HL-60 (cell line): ENCODE measurements at regions not wholly inside any gene's neighbourhood (a gene's known extent, or its start where the extent isn't known, plus 50 kb on each side); places are given as distances from the start of the nearest gene placed in this dataset.

Source experiments
- CTCF ChIP-seq: IDR thresholded peaks from one replicate; pipeline ENCODE4 v1.5.1; 2011; ENCODE audit warnings: low read length, control low read depth, inconsistent platforms; ENCODE audit not compliant: insufficient read depth
- POLR2AphosphoS5 ChIP-seq: IDR thresholded peaks from 2 replicates; pipeline ENCODE4 v1.6.1; 2012; ENCODE audit warnings: low read depth
- TF ChIP-seq, protein P1 (sequence below): IDR thresholded peaks from 2 replicates; pipeline ENCODE4 v1.6.1; 2012; ENCODE audit warnings: low read depth; ENCODE audit not compliant: insufficient replicate concordance

DNA sequence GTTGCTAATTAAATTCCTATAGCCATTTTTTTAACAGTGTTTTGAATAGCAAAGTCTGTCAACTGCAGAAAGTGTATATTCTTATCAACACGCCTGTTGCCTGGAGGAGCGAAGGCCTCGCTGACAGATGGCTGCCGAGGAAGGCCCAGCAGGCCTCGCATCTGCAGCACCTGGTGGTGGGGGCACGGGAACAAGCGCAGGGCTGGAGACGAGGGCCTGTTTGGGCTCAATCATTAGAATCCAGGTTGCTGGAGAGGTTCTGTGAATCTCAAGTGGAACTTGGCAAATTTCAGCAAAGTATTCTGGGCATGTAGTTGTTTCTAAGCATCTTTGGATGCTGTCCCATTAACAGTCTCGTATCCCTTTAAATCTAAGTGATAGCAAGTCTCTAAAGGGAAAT lies 66.1 kb upstream of the FAM204A start:
- TF ChIP-seq CTCF = no peak
- TF ChIP-seq, protein P1, sequence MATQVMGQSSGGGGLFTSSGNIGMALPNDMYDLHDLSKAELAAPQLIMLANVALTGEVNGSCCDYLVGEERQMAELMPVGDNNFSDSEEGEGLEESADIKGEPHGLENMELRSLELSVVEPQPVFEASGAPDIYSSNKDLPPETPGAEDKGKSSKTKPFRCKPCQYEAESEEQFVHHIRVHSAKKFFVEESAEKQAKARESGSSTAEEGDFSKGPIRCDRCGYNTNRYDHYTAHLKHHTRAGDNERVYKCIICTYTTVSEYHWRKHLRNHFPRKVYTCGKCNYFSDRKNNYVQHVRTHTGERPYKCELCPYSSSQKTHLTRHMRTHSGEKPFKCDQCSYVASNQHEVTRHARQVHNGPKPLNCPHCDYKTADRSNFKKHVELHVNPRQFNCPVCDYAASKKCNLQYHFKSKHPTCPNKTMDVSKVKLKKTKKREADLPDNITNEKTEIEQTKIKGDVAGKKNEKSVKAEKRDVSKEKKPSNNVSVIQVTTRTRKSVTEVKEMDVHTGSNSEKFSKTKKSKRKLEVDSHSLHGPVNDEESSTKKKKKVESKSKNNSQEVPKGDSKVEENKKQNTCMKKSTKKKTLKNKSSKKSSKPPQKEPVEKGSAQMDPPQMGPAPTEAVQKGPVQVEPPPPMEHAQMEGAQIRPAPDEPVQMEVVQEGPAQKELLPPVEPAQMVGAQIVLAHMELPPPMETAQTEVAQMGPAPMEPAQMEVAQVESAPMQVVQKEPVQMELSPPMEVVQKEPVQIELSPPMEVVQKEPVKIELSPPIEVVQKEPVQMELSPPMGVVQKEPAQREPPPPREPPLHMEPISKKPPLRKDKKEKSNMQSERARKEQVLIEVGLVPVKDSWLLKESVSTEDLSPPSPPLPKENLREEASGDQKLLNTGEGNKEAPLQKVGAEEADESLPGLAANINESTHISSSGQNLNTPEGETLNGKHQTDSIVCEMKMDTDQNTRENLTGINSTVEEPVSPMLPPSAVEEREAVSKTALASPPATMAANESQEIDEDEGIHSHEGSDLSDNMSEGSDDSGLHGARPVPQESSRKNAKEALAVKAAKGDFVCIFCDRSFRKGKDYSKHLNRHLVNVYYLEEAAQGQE = no peak
- no peak for TF ChIP-seq POLR2AphosphoS5
